Osteocyte (in vitro differentiated cells): ENCODE measurements at regions not wholly inside any gene's neighbourhood (a gene's known extent, or its start where the extent isn't known, plus 50 kb on each side); places are given as distances from the start of the nearest gene placed in this dataset.

Source experiments
- DNase-seq: peaks from one replicate; pipeline ENCODE4 v3.0.0; 2021; ENCODE audit warnings: mixed read lengths; ENCODE audit not compliant: unreplicated experiment; ENCODE audit errors: extremely low spot score
- H3K27ac Mint-ChIP-seq: one replicate; pipeline ENCODE4 v1.8.0; 2021; ENCODE audit warnings: mild to moderate bottlenecking, mixed read lengths; ENCODE audit not compliant: unreplicated experiment
- H3K27me3 Mint-ChIP-seq: one replicate; pipeline ENCODE4 v1.8.0; 2021; ENCODE audit warnings: mixed read lengths; ENCODE audit not compliant: unreplicated experiment
- H3K36me3 Mint-ChIP-seq: one replicate; pipeline ENCODE4 v1.8.0; 2021; ENCODE audit warnings: mixed read lengths; ENCODE audit not compliant: unreplicated experiment
- H3K4me1 Mint-ChIP-seq: one replicate; pipeline ENCODE4 v1.8.0; 2021; ENCODE audit warnings: mixed read lengths; ENCODE audit not compliant: unreplicated experiment
- H3K4me3 Mint-ChIP-seq: one replicate; pipeline ENCODE4 v1.8.0; 2021; ENCODE audit warnings: mild to moderate bottlenecking, moderate library complexity, mixed read lengths; ENCODE audit not compliant: unreplicated experiment
- H3K9me3 Mint-ChIP-seq: one replicate; pipeline ENCODE4 v1.8.0; 2021; ENCODE audit warnings: mixed read lengths; ENCODE audit not compliant: unreplicated experiment
- CTCF ChIP-seq: fragments of 200-600 bp; sonication (generic); IDR thresholded peaks from 2 replicates; pipeline ENCODE4 v1.5.0; 2021; ENCODE audit warnings: antibody characterized with exemption, mild to moderate bottlenecking, moderate library complexity

DNA sequence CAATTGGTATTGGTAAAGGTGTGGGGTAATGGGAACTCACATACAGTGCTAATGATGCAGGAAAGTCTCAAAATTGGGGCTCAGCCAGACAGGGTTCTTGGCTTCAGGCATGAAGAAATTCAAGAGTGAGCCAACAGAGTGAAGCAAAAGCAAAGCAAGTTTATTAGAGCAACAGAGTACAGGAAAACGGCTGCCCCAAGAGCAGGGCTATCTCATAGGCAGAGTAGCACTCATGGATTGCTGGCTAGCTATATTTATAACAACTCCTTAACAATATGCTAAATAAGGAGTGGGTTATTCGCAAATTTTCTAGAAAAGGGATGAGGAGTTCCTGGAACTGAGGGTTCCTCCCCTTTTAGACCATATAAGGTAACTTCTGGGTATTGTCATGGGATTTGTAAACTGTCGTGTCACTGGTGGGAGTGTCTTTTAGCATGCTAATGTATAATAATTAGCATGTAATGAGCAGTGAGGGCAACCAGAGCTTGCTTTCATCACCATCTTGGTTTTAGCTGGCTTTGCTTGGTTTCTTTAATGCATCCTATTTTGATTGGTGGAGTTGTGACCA, 233.8 kb upstream of the NOL4 start:
- Mint-ChIP-seq H3K36me3 (no peaks in the 10 kb centered on the region), H3K9me3 (no peaks in the 10 kb centered on the region), H3K27ac (no peak overlapping the region), H3K27me3 (peaks cover 3% of the 10 kb centered on the region), H3K4me3 (no peak overlapping the region), H3K4me1 (no peaks in the 10 kb centered on the region)
- DNase-seq = no peak
- no peak for TF ChIP-seq CTCF

GRCh38 chr18:34461266-34461665, 236.6 kb upstream of the NOL4 start:
- H3K36me3 Mint-ChIP-seq = no peaks in the 10 kb centered on the region
- DNase-seq = no peak
- H3K9me3 Mint-ChIP-seq = no peaks in the 10 kb centered on the region
- H3K27me3 Mint-ChIP-seq = peaks cover 21% of the 10 kb centered on the region
- H3K27ac Mint-ChIP-seq = no peak overlapping the region
- no peak overlapping the region for H3K4me3 Mint-ChIP-seq
- H3K4me1 Mint-ChIP-seq = no peaks in the 10 kb centered on the region
- no peak for TF ChIP-seq CTCF

GRCh38 chr18:34467058-34467457, 242.3 kb upstream of the NOL4 start:
- DNase-seq = no peak
- Mint-ChIP-seq H3K27ac (no peak overlapping the region), H3K4me3 (no peak overlapping the region), H3K27me3 (peaks cover 55% of the 10 kb centered on the region), H3K9me3 (peaks cover 6% of the 10 kb centered on the region), H3K4me1 (no peaks in the 10 kb centered on the region), H3K36me3 (no peaks in the 10 kb centered on the region)
- TF ChIP-seq CTCF = no peak

DNA sequence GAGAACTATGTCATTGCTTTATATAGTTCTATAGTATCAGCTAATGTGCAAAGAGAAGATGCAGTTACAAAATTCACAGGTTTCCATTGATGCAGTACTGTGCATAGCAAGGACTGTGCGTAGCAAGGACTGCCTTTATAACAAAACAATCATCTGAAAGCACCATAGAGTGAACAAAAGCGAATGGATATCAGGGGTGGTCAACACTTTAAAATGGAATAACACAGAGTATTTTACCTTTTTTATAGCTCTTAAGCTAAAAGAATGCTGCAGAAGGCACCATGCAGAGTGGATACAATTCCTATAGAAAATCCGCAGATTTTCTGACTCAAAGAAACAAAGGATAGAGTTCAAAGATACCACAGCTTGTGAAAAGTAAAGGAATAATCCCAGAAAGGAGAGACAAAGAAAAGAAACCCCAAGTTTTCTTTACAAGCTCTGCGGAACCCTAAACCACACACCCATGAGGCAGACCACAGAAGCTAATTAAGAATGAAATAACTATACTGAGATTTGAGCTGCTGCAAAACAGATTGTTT, 229.9 kb upstream of the DTNA start:
- Mint-ChIP-seq H3K27ac (no peak overlapping the region), H3K36me3 (no peaks in the 10 kb centered on the region), H3K4me1 (no peaks in the 10 kb centered on the region), H3K27me3 (peaks cover 52% of the 10 kb centered on the region), H3K4me3 (no peak overlapping the region), H3K9me3 (no peaks in the 10 kb centered on the region)
- TF ChIP-seq CTCF = no peak
- DNase-seq = no peak

GRCh38 chr18:34482204-34482603, 227.9 kb upstream of the DTNA start:
- peaks cover 50% of the 10 kb centered on the region for H3K27me3 Mint-ChIP-seq
- no peaks in the 10 kb centered on the region for H3K36me3 Mint-ChIP-seq
- no peak overlapping the region for H3K4me3 Mint-ChIP-seq
- DNase-seq = no peak
- no peaks in the 10 kb centered on the region for H3K4me1 Mint-ChIP-seq
- H3K9me3 Mint-ChIP-seq = no peaks in the 10 kb centered on the region
- TF ChIP-seq CTCF = no peak
- no peak overlapping the region for H3K27ac Mint-ChIP-seq
